ENCODE measurements at regions not wholly inside any gene's neighbourhood (a gene's known extent, or its start where the extent isn't known, plus 50 kb on each side); places are given as distances from the start of the nearest gene placed in this dataset.

DNA sequence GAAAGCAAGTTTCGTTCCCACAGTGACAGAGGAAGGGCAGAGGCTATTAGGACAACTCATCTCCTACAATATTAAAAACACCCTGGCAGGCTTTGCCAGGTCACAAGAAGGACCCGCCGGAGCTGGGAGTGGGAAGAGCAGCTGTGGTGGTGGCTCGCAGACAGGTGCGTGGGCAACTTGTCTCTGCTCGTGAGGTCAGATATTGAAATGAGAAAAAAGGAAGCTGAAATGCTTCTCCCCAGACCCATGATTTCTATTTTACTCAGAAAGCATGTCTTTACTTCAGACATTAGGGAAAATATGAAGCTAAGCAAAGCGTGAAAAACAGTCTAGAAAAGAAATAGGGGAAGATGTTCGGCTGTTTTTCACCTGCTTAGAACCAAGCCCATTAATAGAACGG, 166.3 kb upstream of the EEF1E1 start:
- H3K27me3 Mint-ChIP-seq (ENCODE audit: low read depth) = peaks cover 5% of the 10 kb centered on the region; the same call in 1 of the 2 replicates
- Histone ChIP-seq H3K27me3 (ENCODE audit: insufficient read depth, low read length) (no peaks in the 10 kb centered on the region), H2AFZ (ENCODE audit: low read length) (no peak overlapping the region), H2AK5ac (ENCODE audit: insufficient read length, low read length) (no peak overlapping the region), H2BK120ac (ENCODE audit: low read depth, low read length, poor library complexity, severe bottlenecking) (no peak overlapping the region), H3K9me3 (ENCODE audit: control insufficient read depth, low read depth, low read length) (no peaks in the 10 kb centered on the region), H3K23ac (ENCODE audit: insufficient read length, low read depth, low read length) (no peak overlapping the region), H3K79me2 (ENCODE audit: insufficient read depth, low read length) (no peaks in the 10 kb centered on the region), H3K4me1 (ENCODE audit: insufficient read depth, low read length) (no peaks in the 10 kb centered on the region; the same call in 1 of the 2 replicates), H3K23me2 (ENCODE audit: insufficient read length, low read depth, low read length, poor library complexity, severe bottlenecking) (no peaks in the 10 kb centered on the region), H4K5ac (ENCODE audit: insufficient read length, low read depth, low read length) (no peak overlapping the region), H2BK5ac (ENCODE audit: insufficient read length, low read length) (no peak overlapping the region), H3K27ac (ENCODE audit: insufficient read length, low read depth, low read length) (no peak overlapping the region), H3K14ac (ENCODE audit: insufficient read depth, low read length) (no peak overlapping the region), H3K18ac (ENCODE audit: insufficient read length, low read depth, low read length) (no peak overlapping the region), H3T11ph (ENCODE audit: low read length) (no peak overlapping the region), H4K8ac (replicated peaks; ENCODE audit: insufficient read length, low read depth, low read length) (no peak overlapping the region), H3K4ac (ENCODE audit: low read depth, low read length) (no peak overlapping the region), H4K91ac (ENCODE audit: insufficient read length, low read depth, low read length) (no peak overlapping the region), H2BK12ac (ENCODE audit: insufficient read length, low read depth, low read length) (no peak overlapping the region), H3K4me2 (ENCODE audit: insufficient read depth, insufficient read length, low read length) (no peak overlapping the region), H2BK15ac (ENCODE audit: low read depth, low read length) (no peak overlapping the region), H3K56ac (ENCODE audit: insufficient read length, low read depth, low read length) (no peak overlapping the region), H4K20me1 (ENCODE audit: control insufficient read depth, insufficient read depth, insufficient read length) (no peaks in the 10 kb centered on the region), H2BK20ac (ENCODE audit: low read depth, low read length, poor library complexity, severe bottlenecking) (no peak overlapping the region), H3K79me1 (ENCODE audit: insufficient read depth, low read depth, low read length, poor library complexity, severe bottlenecking) (no peaks in the 10 kb centered on the region), H3K9ac (ENCODE audit: extremely low read depth, insufficient read length, low read length) (no peak overlapping the region)
- TF ChIP-seq, protein P1, sequence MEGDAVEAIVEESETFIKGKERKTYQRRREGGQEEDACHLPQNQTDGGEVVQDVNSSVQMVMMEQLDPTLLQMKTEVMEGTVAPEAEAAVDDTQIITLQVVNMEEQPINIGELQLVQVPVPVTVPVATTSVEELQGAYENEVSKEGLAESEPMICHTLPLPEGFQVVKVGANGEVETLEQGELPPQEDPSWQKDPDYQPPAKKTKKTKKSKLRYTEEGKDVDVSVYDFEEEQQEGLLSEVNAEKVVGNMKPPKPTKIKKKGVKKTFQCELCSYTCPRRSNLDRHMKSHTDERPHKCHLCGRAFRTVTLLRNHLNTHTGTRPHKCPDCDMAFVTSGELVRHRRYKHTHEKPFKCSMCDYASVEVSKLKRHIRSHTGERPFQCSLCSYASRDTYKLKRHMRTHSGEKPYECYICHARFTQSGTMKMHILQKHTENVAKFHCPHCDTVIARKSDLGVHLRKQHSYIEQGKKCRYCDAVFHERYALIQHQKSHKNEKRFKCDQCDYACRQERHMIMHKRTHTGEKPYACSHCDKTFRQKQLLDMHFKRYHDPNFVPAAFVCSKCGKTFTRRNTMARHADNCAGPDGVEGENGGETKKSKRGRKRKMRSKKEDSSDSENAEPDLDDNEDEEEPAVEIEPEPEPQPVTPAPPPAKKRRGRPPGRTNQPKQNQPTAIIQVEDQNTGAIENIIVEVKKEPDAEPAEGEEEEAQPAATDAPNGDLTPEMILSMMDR (conservative IDR thresholded peaks at IDR 0.05) = no peak
- no peak for DNase-seq
- no peak overlapping the region for H3K27ac Mint-ChIP-seq
- H3K36me3 Mint-ChIP-seq (ENCODE audit: insufficient read depth in 1 of 3, low read depth in 3 of 3) = peaks cover 0 to 2% (median 0%) of the 10 kb centered on the region in 3 experiments; a peak in 3 of 7 replicates
- H3K4me3 Mint-ChIP-seq = no peak overlapping the region
- whole genome bisulfite sequencing (ENCODE audit: extremely low coverage, insufficient read length, low lambda C conversion rate) = no CpG with 5 or more reads among the region's 9 CpGs
- H3K9me3 Mint-ChIP-seq = peaks cover 4 to 7% of the 10 kb centered on the region in 2 experiments; a peak in 4 of 5 replicates
- peaks cover 7 to 12% of the 10 kb centered on the region in 2 experiments for H3K4me1 Mint-ChIP-seq

All from H9 (cell line).